ENCODE measurements at regions not wholly inside any gene's neighbourhood (a gene's known extent, or its start where the extent isn't known, plus 50 kb on each side); places are given as distances from the start of the nearest gene placed in this dataset.

GRCh38 chr5:125424402-125425141 lies 678.1 kb upstream of the ZNF608 start:
- H3K27me3 Mint-ChIP-seq (ENCODE audit: low read depth): peaks cover 10% of the 10 kb centered on the region
- H3K4me3 Mint-ChIP-seq: no peak overlapping the region
- H3K9me3 Mint-ChIP-seq: peaks cover 16% of the 10 kb centered on the region
- no peak overlapping the region for H3K27ac Mint-ChIP-seq
- no peaks in the 10 kb centered on the region for H3K4me1 Mint-ChIP-seq
- no peak for TF ChIP-seq CTCF (IDR thresholded peaks at IDR 0.05; ENCODE audit: unreplicated experiment)
- H3K36me3 Mint-ChIP-seq: no peaks in the 10 kb centered on the region
- no peak for DNase-seq (ENCODE audit: low spot score in 2 of 2, unreplicated experiment in 2 of 2)

- Mint-ChIP-seq H3K4me3 (no peak overlapping the region), H3K4me1 (no peaks in the 10 kb centered on the region), H3K27ac (no peak overlapping the region), H3K36me3 (no peaks in the 10 kb centered on the region), H3K27me3 (ENCODE audit: low read depth) (peaks cover 4% of the 10 kb centered on the region), H3K9me3 (peaks cover 25% of the 10 kb centered on the region)
- no peak for DNase-seq (ENCODE audit: low spot score in 2 of 2, unreplicated experiment in 2 of 2)
- no peak for TF ChIP-seq CTCF (IDR thresholded peaks at IDR 0.05; ENCODE audit: unreplicated experiment)
Observed at GRCh38 chr5:125429498-125429897, 683.1 kb upstream of the ZNF608 start.

- H3K36me3 Mint-ChIP-seq: no peaks in the 10 kb centered on the region
- TF ChIP-seq CTCF (IDR thresholded peaks at IDR 0.05; ENCODE audit: unreplicated experiment): no peak
- H3K27ac Mint-ChIP-seq: no peak overlapping the region
- H3K9me3 Mint-ChIP-seq: peaks cover 27% of the 10 kb centered on the region
- DNase-seq (ENCODE audit: low spot score in 2 of 2, unreplicated experiment in 2 of 2): no peak
- no peaks in the 10 kb centered on the region for H3K27me3 Mint-ChIP-seq (ENCODE audit: low read depth)
- no peak overlapping the region for H3K4me3 Mint-ChIP-seq
- no peaks in the 10 kb centered on the region for H3K4me1 Mint-ChIP-seq
Observed at GRCh38 chr5:125433457-125433856, 687.0 kb upstream of the ZNF608 start.

- peaks cover 5% of the 10 kb centered on the region for H3K4me1 Mint-ChIP-seq
- no peak overlapping the region for H3K27ac Mint-ChIP-seq
- peaks cover 15% of the 10 kb centered on the region for H3K36me3 Mint-ChIP-seq
- no peak overlapping the region for H3K4me3 Mint-ChIP-seq
- no peak for DNase-seq (ENCODE audit: low spot score in 2 of 2, unreplicated experiment in 2 of 2)
- H3K9me3 Mint-ChIP-seq: peaks cover 61% of the 10 kb centered on the region
- H3K27me3 Mint-ChIP-seq (ENCODE audit: low read depth): no peaks in the 10 kb centered on the region
- TF ChIP-seq CTCF (IDR thresholded peaks at IDR 0.05; ENCODE audit: unreplicated experiment): no peak
Observed at GRCh38 chr5:125439243-125439642, 692.8 kb upstream of the ZNF608 start.

- H3K27me3 Mint-ChIP-seq (ENCODE audit: low read depth): no peaks in the 10 kb centered on the region
- no peak overlapping the region for H3K27ac Mint-ChIP-seq
- H3K4me3 Mint-ChIP-seq: no peak overlapping the region
- DNase-seq (ENCODE audit: low spot score in 2 of 2, unreplicated experiment in 2 of 2): no peak
- H3K36me3 Mint-ChIP-seq: peaks cover 24% of the 10 kb centered on the region
- H3K9me3 Mint-ChIP-seq: peaks cover 66% of the 10 kb centered on the region
- peaks cover 5% of the 10 kb centered on the region for H3K4me1 Mint-ChIP-seq
- TF ChIP-seq CTCF (IDR thresholded peaks at IDR 0.05; ENCODE audit: unreplicated experiment): no peak
Observed at GRCh38 chr5:125440905-125441304, 694.5 kb upstream of the ZNF608 start.
